G401 (cell line): ENCODE measurements at regions not wholly inside any gene's neighbourhood (a gene's known extent, or its start where the extent isn't known, plus 50 kb on each side); places are given as distances from the start of the nearest gene placed in this dataset.

Experiments
- DNase-seq: peaks from one replicate; pipeline ENCODE4 v3.0.0-alpha.2; 2015; ENCODE audit warnings: low spot score
- in situ Hi-C: cut with HindIII; loops from 2 replicates; pipeline ENCODE4 v1.10.0; 2016; ENCODE audit warnings: low sequenced_read_pairs, mixed read lengths

DNA sequence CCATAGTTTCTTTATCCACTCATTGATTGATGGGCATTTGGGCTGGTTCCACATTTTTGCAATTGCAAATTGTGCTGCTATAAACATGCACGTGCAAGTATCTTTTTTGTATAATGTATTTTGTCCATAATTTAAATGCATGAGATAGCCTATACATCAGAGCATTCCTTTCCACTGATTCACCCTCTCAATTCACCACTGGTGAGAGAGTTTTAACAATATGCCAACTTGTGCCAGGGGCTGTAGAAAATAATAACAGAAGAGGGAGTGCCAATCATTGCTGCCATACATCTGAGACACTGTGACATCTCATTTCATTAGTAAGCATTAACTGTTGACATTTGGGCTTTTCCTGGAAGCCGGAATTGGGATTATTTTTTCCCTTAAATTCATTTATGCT, 125.1 kb downstream of the RAP2A start:
- in situ Hi-C loops = no loop called here
- DNase-seq = no peak

DNA sequence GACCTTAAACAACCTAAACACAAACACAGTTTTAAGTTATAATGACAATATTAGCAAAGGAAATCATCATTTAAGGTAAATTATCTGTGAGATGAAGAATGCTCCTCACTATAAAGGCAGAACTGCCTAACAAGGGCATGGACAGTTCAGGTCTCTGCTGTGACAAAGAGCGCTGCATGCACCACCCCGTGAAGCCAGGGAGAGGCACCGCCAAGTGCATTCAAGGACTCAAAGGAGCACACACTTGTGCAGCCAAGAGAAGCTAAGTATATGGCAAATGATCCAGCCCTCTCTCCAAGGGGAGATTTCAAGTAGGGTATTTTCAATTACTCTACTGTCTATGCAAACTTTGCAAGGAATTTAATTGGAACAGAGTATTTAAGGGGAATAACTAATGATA, 126.0 kb downstream of the RAP2A start:
- in situ Hi-C loops = no loop called here
- no peak for DNase-seq

DNA sequence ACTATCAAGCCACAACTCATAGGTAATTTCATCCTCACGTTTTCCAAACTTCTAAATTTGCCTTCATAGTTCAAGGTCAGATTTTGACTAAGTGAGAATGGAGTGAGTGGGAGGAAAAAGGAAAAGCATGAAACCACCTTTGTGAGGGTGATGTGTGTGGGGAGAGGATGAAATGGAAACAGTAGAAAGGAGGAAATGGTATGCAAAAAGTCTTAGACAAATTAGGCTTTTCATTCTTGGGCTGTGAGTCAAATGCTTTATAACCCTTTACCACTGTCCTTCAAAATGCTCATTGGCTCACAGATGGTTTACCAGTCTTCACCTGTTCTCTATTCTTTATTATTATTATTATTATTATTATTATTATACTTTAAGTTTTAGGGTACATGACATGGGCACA, 127.2 kb downstream of the RAP2A start:
- in situ Hi-C loops = no loop called here
- no peak for DNase-seq

DNA sequence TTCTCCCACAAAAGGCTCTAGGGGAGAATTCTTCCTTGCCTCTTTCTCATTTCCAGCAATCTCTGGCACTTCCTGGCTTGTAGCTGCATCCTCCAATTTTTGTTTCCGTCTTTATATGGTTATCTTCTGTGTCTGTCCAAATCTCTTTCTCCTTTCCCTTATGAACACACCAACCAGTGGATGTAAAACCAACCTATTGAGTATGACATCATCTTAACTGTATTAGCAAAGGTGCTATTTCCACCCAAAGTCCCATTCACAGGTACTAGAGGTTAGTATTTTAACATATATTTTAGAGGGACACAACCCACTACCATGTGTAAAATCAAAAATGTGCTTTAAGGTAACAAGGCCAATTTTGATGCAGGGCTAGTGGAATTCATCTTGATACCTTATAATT, 129.0 kb downstream of the RAP2A start:
- no peak for DNase-seq
- in situ Hi-C loops = no loop called here

DNA sequence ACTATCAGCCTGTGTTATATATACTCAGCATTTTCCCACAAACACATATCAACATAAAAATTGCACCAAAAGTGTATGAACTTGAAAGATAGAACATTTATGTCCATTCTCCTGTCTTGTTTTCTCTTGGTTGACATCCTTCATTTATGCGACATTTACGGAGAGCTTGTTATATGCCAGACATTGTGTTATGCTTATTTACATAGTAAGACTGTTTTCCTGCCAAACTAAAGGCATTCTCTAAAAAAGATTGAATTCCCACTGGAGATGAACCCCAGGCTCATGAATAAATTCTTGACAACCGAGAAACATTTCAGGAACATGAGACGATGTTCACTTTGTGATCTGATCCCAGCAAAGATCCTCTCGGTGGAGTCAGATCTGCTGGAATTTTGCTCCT, 131.0 kb downstream of the RAP2A start:
- in situ Hi-C loops = no loop called here
- DNase-seq = no peak

DNA sequence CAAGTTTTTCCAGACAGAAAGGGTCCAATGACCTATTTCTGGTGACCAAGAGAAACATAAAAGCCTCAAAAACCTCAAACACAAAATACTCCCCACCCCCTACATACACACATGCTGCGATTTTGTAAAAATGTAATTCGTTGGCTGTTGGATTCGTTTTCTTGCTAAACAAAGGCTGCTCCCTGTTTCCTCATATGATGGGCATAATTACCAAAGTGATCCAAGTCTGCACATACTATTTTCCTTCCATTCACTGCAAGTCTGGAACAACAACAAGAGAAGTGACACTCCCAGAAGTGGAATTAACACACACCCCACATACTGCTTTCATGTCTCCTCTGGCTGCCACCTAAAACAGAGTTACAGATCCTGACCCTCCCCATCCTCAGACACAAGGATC, 131.9 kb downstream of the RAP2A start:
- DNase-seq = no peak
- in situ Hi-C loops = no loop called here

DNA sequence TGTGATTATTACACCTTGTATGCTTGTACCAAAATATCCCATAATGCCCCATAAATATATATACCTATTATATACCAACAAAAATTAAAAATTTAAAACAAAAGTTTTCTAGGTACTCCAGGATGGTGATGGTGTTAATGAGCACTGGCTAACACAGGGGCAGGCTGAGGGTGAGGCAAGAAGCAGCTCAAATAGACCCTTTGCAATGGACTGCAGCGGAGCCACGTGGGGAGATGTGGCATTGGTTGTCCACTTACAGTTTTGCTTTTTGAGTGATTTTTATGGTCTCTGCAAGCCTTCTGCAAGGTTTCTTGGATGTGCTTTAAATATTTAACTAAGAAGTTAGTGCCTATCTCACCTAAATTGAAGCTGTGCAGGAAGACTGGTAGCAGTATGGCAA, 132.9 kb downstream of the RAP2A start:
- DNase-seq = no peak
- in situ Hi-C loops = no loop called here

DNA sequence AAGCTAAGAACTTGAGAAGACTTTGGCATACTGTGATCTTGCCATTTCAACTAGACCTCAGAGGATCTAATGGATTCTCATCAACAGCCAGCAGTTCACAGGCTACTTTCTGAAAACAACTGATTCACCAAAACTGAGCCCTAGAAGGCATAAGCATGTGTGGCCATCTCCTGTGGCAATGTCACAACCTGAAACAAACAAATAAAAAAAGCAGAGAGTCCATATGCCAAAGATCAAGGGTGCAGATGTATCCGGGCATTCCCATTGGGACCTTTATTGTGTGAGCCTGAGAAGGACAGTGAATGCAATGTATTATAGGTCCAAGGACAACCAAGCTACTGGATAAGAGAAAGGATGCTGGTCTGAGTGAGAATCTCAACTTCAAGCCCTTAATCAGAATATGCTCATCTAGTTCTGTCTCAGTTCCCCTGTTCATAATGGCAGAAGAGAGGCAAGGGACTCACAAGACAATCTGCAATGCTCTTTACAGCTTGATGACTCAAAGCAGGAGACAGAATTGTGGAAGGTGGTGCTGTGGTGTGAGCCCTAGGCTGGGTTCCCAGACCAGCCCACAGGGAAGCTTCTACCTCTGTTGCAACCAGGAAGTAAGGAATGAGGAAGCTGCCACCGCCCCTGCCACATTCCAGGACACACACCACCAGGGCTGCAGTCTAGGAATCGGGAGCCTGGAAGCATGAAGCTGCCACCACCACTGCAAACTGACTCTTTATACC, 133.7 kb downstream of the RAP2A start:
- in situ Hi-C loops = no loop called here
- no peak for DNase-seq

DNA sequence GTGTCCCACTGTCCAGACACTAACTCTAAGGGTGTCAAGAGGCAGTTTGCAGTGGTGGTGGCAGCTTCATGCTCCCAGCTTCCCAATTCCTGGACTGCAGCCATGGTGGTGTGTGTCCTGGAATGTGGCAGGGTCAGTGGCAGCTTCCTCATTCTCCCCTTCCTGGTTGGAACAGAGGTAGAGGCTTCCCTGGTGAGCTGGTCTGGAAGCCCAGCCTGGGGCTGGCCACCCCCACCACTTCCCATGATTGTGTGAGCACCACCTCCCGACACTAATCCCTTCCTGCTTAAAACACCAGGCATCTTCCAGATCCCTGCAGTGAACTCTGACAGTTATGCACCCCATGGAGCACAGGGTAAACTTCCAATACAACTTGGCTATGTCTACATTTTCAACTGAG, 134.9 kb downstream of the RAP2A start:
- in situ Hi-C loops = no loop called here

DNA sequence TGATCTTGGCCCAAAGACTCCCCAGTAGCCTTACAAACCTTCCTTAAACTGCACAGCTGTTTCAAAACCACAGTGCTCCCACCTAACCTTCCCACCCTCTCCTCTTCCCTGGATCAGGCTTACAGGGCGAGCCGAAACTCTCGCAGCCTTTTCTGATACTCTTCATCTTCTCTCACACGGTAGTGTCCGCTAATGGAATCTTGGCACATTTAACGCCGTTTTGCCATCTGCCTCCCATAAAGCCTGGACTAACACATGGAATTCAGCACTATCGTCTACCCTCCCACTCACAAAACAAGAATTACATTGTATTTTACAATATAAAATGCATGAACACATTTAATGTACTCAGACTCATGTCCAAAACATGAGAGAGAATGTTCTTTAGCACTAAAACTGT, 135.9 kb downstream of the RAP2A start:
- in situ Hi-C loops = no loop called here

More for the DNA sequence above, 134.9 kb downstream of the RAP2A start:
- DNase-seq = no peak

DNA sequence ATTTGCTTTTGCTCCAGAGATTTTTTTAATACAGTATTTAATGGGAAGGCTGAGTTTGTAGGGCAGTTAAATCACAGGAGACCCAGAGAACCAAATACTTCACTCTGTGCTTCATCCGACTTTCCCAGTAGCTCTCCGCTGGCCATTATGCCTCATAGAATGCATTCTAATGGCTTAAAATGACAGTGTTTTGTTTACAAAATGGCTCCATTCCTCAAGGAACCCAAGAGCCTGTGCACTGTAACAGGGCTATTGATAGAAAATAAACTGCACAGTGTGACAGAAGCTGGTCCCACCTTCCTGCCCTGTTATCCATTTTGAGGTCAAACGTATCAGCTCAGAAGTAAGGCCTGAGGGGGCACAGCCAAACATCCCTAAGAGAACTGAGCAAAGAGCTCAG, 136.5 kb downstream of the RAP2A start:
- DNase-seq = no peak
- in situ Hi-C loops = no loop called here

More for the DNA sequence above, 135.9 kb downstream of the RAP2A start:
- DNase-seq = no peak

DNA sequence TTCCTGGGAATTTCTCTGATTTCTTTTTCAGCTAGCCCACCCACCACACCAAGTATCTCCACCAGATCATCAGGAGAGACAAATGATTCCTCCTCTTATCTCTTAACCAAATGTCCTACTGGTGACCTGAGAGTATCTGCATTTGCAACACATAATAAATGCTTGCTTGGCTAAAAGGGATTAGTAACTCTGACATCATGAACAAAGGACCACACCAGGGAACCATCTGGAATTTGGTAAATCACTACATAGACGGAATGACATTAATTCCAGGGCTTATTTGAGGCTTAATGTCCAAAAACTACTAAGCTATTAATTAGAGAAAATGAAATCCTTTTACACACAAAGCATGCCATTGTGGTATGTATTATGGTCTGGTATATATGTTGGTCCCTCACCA, 139.0 kb downstream of the RAP2A start:
- in situ Hi-C loops = no loop called here
- no peak for DNase-seq

DNA sequence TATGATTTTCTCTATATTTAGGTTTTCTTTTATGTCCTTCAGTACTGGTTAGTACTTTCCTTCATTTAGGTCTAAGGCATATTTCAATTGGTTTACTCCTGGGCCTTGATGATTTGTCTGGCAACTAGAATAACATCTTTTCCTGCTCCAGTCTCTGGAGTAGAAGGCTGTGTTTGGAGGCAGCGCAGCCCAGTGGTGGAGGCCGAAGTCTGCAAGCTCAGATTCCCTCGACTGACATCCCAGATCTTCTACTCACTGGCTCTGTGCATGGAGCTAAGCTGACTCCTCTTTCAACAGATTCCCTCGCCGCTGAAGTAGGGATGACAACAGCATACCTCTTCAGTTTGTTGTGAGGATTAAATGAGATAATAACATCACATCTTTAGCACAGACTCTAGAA, 141.0 kb downstream of the RAP2A start:
- DNase-seq = no peak
- in situ Hi-C loops = no loop called here

DNA sequence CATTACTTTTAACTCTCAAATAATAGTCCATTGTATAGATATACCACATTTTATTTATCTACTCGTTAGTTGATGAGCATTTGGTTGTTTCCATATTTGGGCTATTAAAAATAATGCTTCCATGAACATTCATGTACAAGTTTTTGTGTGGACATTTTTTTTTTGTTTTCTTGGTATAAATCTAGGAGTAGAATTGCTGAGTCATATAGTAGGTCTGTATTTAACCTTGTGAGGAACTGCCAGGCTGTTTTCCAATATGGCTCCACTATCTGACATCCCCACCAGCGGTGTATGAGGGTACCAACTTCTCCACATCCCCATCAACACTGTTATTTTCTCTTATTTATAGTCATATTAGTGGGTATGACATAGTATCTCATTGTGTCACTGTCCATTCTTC, 143.1 kb downstream of the RAP2A start:
- in situ Hi-C loops = no loop called here
- no peak for DNase-seq

DNA sequence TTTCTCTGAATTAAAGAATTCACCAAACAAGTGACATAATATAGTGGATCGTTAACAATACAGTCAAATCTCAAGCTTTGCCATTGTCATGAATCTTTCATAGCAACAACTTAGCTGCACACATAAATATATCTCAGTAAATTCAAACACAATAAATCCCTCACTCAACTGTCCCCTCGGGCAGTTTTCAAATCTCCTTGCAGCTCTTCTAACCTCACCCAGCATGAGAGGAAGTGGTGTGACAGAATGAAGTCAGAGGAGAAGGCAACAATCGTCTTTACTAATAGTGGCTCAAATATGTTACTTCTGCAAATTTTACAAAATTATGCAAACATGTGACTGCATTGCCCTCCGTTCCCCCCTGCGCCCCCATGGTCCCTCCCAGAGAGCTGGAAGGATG, 148.2 kb downstream of the RAP2A start:
- in situ Hi-C loops = no loop called here
- no peak for DNase-seq

DNA sequence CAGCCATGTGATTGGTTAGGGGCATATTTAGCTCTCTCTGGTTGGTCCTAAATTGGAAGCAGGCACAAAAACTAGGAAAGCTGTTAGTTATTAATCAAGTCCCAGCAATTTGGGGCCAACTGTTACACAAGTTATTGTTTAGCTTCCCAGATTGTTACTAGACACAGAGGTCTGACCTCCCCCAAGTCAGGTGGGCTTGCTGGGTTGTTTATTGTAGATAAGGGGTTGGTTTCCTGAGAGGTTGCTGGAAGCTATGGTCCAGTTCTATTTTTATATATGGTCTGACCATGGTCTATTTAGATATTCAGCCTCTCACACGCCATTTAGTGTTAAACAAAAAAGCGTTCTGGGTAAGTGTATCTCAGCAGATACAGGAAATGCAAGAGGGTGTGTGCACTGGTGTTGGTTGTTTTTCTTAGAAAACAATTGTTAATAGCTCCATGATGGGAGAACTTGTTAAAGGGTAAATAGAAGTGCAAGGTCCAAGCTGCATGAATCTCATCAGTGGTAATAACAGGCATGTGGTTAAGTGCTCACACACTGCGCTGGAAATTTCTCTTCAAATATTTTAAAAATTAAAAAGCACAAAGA, 150.0 kb downstream of the RAP2A start:
- in situ Hi-C loops = no loop called here
- DNase-seq = no peak

DNA sequence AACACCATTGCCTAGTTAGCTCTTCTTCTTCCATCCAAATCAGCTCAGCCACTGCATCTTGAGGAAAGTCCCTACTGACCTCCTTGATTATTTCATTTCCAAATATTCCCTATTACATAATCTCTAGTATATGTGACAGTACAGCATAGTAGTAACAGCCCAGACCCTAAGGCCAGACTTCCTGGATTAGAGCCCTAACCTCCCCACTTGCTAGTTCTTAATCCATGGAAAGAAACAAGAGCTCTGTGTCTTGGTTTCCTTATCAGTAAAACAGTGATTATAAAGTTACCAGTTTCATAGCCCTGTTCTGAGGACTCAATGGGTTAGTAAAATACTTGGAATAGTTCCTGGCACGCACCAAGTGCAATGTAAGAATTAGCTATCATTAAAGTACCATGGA, 153.0 kb downstream of the RAP2A start:
- in situ Hi-C loops = no loop called here
- DNase-seq = no peak

DNA sequence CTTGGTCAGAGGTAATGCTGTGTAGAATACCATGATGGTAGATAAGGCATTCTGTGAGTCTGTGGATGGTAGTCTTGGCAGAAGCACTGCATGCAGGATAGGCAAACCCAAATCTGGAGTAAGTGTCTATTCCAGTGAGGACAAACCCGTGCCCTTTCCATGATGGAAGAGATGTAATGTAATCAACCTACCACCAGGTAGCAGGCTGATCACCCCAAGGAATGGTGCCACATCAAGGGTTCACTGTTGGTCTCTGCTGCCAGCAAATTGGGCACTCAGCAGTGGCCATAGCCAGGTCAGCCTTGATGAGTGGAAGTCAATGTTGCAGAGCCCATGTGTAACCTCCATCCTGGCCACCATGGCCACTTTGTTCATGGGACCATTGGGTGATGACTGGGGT, 155.0 kb downstream of the RAP2A start:
- no peak for DNase-seq
- in situ Hi-C loops = no loop called here

DNA sequence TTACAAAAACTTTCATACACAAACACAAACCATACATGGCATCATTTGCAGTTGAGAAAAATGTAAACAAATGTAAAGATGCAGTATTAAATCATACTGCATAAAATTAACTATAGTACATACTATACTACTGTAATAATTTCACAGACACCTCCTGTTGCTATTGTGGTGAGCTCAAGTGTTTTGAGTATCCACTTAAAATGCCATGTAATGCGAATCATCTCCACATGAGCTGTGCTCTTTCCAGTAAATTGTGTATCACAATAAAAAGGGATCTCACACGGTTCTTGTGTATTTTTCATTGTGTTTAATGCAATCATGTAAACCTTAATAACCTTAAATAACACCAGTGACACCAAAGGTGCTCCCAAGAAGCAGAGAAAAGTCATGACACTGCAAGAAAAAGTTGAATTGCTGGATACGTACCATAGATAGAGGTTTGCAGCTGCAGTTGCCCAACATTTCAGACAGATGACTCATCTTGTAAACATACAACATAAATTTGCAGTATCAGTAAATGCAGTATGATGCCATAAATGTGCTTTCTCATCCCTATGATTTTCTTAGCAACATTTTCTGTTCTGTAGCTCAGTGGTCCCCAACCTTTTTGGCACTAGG, 166.6 kb downstream of the RAP2A start:
- in situ Hi-C loops = no loop called here
- DNase-seq = no peak

DNA sequence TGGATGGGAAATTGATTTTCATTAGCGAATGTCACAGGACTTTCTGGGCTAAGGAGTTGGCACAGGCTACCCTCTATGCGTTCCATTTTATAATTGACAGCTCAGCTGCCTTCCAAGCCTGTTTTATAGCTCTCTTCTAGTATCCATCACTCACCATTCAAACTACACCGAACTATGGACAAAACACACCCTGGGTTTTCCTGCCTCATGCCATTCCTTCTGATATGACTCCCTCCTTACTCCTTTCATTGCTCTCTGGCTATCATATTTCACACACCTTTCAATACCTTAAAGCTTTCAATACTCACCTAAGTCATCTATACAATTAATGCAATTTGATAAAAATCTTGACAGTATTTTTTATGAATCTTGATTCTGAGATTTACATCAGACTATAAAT, 181.3 kb downstream of the RAP2A start:
- in situ Hi-C loops = no loop called here
- DNase-seq = no peak

DNA sequence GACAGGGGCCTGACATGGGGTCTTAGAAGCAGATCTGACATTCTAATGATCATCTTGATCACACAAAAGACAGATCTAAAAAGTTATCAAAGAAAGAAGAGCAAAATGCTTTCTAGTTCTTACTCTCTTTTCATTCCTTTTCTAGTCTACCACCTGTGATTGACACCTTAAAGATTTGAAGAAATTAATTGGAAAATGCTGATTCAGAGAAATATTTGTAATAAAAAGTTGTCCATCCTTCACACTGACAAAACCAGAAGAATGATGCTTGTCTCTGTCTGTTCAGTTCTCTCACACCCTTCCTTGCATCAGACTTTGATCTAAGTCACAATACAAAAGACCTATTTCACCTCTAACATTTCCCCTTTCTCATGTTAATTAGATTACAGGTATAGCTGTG, 182.4 kb downstream of the RAP2A start:
- DNase-seq = no peak
- in situ Hi-C loops = no loop called here
